ENCODE measurements at regions not wholly inside any gene's neighbourhood (a gene's known extent, or its start where the extent isn't known, plus 50 kb on each side); places are given as distances from the start of the nearest gene placed in this dataset.

DNA sequence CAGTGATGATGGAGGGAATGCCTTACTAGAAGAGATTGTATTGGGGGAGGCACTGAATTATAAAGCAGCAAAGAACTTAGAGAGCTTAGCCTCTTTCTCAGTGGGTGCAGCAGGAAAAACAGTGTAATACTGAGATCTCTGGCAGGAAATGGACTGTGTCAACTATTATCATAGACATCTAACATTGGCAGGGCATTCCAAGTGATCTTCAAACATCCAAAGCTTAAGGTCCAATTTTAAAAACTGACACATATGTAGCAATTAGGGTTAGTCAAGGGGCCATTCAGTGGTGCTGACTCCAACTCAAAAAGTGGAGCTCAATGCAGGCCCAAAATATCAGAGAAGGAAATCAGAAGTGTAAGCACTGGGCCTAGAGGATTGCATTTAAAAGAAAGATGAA lies 106.6 kb upstream of the DDX18 start:
- no peak for TF ChIP-seq FOXP2 (optimal IDR thresholded peaks at IDR 0.05; ENCODE audit: borderline replicate concordance, extremely low read depth, extremely low read length, insufficient read depth)
- no peak for TF ChIP-seq TAF1 (IDR thresholded peaks at IDR 0.05; ENCODE audit: borderline replicate concordance, insufficient read depth, low read length)
- TF ChIP-seq, protein P1, sequence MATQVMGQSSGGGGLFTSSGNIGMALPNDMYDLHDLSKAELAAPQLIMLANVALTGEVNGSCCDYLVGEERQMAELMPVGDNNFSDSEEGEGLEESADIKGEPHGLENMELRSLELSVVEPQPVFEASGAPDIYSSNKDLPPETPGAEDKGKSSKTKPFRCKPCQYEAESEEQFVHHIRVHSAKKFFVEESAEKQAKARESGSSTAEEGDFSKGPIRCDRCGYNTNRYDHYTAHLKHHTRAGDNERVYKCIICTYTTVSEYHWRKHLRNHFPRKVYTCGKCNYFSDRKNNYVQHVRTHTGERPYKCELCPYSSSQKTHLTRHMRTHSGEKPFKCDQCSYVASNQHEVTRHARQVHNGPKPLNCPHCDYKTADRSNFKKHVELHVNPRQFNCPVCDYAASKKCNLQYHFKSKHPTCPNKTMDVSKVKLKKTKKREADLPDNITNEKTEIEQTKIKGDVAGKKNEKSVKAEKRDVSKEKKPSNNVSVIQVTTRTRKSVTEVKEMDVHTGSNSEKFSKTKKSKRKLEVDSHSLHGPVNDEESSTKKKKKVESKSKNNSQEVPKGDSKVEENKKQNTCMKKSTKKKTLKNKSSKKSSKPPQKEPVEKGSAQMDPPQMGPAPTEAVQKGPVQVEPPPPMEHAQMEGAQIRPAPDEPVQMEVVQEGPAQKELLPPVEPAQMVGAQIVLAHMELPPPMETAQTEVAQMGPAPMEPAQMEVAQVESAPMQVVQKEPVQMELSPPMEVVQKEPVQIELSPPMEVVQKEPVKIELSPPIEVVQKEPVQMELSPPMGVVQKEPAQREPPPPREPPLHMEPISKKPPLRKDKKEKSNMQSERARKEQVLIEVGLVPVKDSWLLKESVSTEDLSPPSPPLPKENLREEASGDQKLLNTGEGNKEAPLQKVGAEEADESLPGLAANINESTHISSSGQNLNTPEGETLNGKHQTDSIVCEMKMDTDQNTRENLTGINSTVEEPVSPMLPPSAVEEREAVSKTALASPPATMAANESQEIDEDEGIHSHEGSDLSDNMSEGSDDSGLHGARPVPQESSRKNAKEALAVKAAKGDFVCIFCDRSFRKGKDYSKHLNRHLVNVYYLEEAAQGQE (IDR thresholded peaks at IDR 0.05; ENCODE audit: insufficient read depth in 1 of 2, low read depth in 2 of 2, low read length in 2 of 2) = no peak
- no peak for TF ChIP-seq POLR2AphosphoS5 (IDR thresholded peaks at IDR 0.05; ENCODE audit: low read depth, low read length)

DNA sequence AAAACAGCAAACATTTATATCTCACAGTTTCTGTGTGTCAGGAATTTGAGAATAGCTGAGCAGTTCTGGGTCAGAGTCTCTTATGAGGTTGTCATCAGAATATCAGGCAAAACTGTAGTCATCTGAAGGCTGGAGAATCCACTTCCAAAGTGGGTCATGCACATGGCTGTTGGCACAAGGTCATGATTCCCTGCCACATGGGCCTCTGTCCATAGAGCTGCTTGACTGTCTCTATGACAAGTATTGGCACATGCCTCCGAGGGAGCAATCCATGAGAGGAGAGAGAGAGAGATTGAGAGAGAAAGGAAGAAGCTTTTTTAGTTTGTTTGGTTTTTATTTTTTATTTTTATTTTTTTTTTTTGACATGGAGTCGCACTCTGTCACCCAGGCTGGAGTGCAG lies 101.8 kb upstream of the DDX18 start:
- no peak for TF ChIP-seq POLR2AphosphoS5 (IDR thresholded peaks at IDR 0.05; ENCODE audit: low read depth, low read length)
- TF ChIP-seq TAF1 (IDR thresholded peaks at IDR 0.05; ENCODE audit: borderline replicate concordance, insufficient read depth, low read length) = no peak
- TF ChIP-seq FOXP2 (optimal IDR thresholded peaks at IDR 0.05; ENCODE audit: borderline replicate concordance, extremely low read depth, extremely low read length, insufficient read depth) = no peak
- TF ChIP-seq, protein P1 (IDR thresholded peaks at IDR 0.05; ENCODE audit: insufficient read depth in 1 of 2, low read depth in 2 of 2, low read length in 2 of 2) = no peak
- no peak for TF ChIP-seq SIN3A (IDR thresholded peaks at IDR 0.05; ENCODE audit: borderline replicate concordance, insufficient read depth, low read length)

DNA sequence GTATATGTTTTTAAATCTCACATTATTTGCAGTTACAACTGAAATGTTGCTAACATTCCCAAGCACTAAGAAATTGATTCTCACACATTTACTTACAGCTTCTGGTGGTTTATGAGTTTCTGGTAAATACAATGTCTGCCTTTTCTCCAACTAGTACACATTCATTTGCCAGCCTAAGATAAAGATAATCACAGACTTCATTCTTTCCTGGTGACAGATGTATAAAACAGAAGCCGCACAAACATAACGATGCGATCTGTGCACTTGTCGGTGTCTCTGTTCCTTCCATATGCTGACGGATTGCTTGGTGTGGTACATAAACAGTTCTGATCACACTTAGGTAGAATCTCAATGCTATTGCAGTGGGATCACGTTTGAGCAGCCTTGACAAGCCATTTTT lies 100.4 kb upstream of the DDX18 start:
- TF ChIP-seq, protein P1 (IDR thresholded peaks at IDR 0.05; ENCODE audit: insufficient read depth in 1 of 2, low read depth in 2 of 2, low read length in 2 of 2) = no peak
- TF ChIP-seq POLR2AphosphoS5 (IDR thresholded peaks at IDR 0.05; ENCODE audit: low read depth, low read length) = no peak
- no peak for TF ChIP-seq TAF1 (IDR thresholded peaks at IDR 0.05; ENCODE audit: borderline replicate concordance, insufficient read depth, low read length)
- TF ChIP-seq SIN3A (IDR thresholded peaks at IDR 0.05; ENCODE audit: borderline replicate concordance, insufficient read depth, low read length) = no peak
- TF ChIP-seq FOXP2 (optimal IDR thresholded peaks at IDR 0.05; ENCODE audit: borderline replicate concordance, extremely low read depth, extremely low read length, insufficient read depth) = no peak

DNA sequence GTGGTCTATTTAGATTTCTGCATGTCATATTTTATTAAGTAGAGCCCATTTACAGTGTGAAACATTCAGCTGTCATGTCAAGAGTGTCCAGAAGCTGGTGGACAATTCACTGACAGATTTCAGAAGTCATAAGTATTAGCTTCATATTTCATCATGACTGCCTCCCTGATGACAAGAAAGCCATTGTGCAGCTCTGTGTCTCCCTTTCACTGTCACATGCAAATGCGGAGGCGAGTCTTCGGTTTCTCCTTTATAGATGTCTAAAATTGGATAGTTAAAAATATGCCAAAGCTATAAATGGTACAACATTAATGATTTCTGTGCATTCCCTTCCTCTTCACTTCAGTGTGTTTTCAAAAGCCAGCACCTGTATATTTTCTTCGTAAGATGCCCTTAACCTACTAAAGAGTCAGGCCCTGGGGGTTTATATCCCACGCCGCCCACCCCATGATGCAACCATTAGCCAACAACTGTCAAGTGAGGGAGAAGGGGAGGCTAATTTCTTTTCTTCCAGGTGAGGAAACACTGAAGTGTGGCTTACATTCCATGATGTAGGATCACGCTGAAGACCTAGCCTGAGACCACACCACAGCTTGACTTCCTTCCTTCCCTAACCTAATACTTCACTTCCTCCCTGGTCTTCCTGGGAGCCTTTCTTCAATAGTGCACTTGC lies 99.6 kb upstream of the DDX18 start:
- no peak for TF ChIP-seq POLR2AphosphoS5 (IDR thresholded peaks at IDR 0.05; ENCODE audit: low read depth, low read length)
- TF ChIP-seq SIN3A (IDR thresholded peaks at IDR 0.05; ENCODE audit: borderline replicate concordance, insufficient read depth, low read length) = no peak
- no peak for TF ChIP-seq TAF1 (IDR thresholded peaks at IDR 0.05; ENCODE audit: borderline replicate concordance, insufficient read depth, low read length)
- TF ChIP-seq FOXP2 (optimal IDR thresholded peaks at IDR 0.05; ENCODE audit: borderline replicate concordance, extremely low read depth, extremely low read length, insufficient read depth) = no peak
- TF ChIP-seq, protein P1 (IDR thresholded peaks at IDR 0.05; ENCODE audit: insufficient read depth in 1 of 2, low read depth in 2 of 2, low read length in 2 of 2) = no peak

Measured in PFSK-1 (cell line).